HG03280 (cell line): ENCODE measurements at regions not wholly inside any gene's neighbourhood (a gene's known extent, or its start where the extent isn't known, plus 50 kb on each side); places are given as distances from the start of the nearest gene placed in this dataset.
"Not testable (repeated sequence)": the region's sequence is repeated elsewhere in the genome, so short reads cannot be mapped to it uniquely, and the experiment has no call there.

ENCODE experiments used
- ATAC-seq: cut with Tn5 transposase; IDR thresholded peaks from one replicate; pipeline ENCODE4 v1.9.1; 2021; ENCODE audit warnings: mild to moderate bottlenecking, moderate library complexity; ENCODE audit not compliant: unreplicated experiment

- ATAC-seq, result no peak
These were observed 528.2 kb upstream of the TSPY4 start for GRCh38 chrY:8809076-8809475.

DNA sequence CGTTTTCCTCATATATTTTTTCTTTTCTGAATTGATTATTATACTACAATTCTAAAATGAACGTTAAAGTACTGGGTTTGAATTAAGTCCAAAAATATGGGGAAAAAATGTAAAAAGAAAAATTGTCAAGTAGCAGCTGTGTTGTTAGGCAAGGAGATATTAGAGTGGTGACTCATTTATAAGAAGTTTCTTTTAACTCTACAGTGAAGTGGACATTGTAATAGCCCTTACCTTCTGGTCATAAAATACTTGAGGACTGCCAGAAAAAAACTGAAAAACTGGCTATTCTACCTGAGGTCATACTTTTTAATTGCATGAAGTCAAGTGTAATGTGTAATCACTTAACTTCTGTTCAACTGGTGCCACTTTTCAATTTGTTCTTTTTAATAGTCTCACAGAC, 523.1 kb upstream of the TSPY4 start:
- no peak for ATAC-seq

GRCh38 chrY:8815616-8816015, 521.6 kb upstream of the TSPY4 start:
- ATAC-seq, result no peak

DNA sequence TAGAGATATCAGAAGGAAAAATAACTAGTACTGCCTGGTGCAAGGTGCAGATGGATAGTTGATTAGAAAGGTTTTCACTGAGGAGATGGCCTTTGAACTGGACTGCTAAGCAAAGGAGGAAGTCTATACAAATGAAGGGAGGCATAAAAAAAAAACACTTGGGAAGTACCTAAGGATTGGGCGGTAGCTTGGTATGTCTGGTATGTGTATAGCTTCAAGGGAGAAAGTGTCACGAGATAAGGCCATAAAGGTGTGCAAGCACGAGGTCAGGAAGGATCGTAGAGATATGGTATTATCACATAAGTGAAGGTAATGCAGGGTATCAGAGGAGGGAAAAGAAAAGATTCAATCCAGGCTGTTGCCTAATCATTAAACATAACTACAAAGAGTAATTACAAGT, 517.2 kb upstream of the TSPY4 start:
- ATAC-seq, result no peak

- ATAC-seq, result no peak
These were observed 516.2 kb upstream of the TSPY4 start for GRCh38 chrY:8821106-8821505.

- ATAC-seq, result no peak
These were observed 485.0 kb upstream of the TSPY4 start for GRCh38 chrY:8852278-8852677.

DNA sequence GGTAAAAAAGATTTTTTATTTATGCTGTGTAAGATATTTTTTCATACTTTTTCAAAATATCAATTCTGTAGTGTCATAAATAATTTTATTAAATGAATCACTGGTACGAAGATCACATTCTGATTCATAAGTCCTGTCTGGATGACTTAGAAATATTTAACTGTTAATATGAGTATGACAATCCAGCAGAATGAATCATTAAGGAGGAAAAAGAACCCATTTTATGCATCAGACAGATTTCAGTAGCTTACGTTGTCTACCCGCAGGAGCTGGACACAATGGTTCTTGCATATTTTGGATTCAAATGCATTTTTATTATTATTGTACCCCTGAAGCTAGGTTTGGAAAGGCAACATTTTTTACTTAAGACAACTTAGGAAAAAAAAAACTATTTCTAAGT, 448.9 kb upstream of the TSPY4 start:
- ATAC-seq, result no peak

DNA sequence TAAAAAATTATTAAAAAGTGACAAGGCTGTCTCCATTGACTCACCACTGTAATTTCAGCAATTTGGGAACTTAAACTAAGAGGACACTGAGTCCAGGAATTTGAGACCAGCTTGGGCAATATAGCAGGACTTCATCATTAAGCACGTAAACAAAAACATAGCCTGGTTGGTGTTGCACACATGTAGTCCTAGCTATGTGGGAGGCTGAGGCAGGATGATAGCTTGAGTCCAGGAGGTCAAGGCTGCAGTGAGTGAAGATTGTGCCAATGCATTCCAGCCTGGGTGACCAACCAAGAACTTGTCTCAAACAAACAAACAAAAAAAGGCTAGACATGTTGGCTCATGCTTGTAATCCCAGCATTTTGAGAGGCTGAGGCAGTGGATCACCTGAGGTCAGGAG, 439.4 kb upstream of the TSPY4 start:
- no peak for ATAC-seq

GRCh38 chrY:8905141-8905540, 432.1 kb upstream of the TSPY4 start:
- ATAC-seq, result no peak

DNA sequence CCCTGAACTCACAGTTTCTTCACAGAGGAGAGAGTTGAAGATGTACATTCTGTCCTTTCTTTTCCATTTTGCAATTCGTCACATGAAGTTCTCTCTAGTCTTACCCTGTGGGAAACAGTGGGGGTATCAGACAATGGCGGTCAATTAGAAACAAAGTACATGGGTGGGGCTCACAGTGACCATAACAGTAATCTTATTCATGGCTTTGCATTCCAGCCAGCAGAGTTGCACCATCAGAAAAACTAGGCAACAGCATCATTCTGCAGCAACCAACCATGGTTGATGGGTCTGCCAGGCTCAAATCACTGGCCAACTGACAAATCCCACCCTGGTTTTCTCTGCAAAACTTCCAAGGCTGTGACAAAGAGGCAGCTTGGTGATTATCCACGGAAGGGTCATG, 414.7 kb upstream of the TSPY4 start:
- ATAC-seq, result not testable (repeated sequence)
